Adrenal gland (tissue), 5 donors: ENCODE measurements at regions not wholly inside any gene's neighbourhood (a gene's known extent, or its start where the extent isn't known, plus 50 kb on each side); places are given as distances from the start of the nearest gene placed in this dataset.

ENCODE experiments used
- CTCF ChIP-seq, 6 experiments: fragments of 450-650 bp in 4 of 6; fragments of 200-600 bp in 2 of 6; sonication (generic) in 1 of 6; IDR thresholded peaks; 1 replicate in 5 of 6; 2 replicates in 1 of 6; pipeline versions ENCODE4 v1.5.1 to v1.8.0; 2016 to 2021; ENCODE audit warnings: antibody characterized with exemption in 6 of 6, mild to moderate bottlenecking in 2 of 6, moderate library complexity in 1 of 6
- POLR2A ChIP-seq, 2 donors: fragments of 450-650 bp; IDR thresholded peaks; one replicate each; pipeline ENCODE4 v1.6.1; 2017; ENCODE audit warnings: antibody characterized with exemption in 2 of 2, mild to moderate bottlenecking in 2 of 2, moderate library complexity in 1 of 2
- donor health status: DM: no; HTN: no; CAD: no.

- no peak for TF ChIP-seq POLR2A (IDR thresholded peaks at IDR 0.05)
- TF ChIP-seq CTCF (IDR thresholded peaks at IDR 0.05): no peak
These were observed 98.0 kb downstream of the ATPSCKMT start for GRCh38 chr5:10151656-10152055.
